ENCODE measurements at regions not wholly inside any gene's neighbourhood (a gene's known extent, or its start where the extent isn't known, plus 50 kb on each side); places are given as distances from the start of the nearest gene placed in this dataset.

GRCh38 chr4:100289530-100289888 lies 99.2 kb upstream of the DDIT4L start:
- no peak for TF ChIP-seq POLR2A (IDR thresholded peaks at IDR 0.05)
- TF ChIP-seq CTCF (IDR thresholded peaks at IDR 0.05), result no peak

All from lower leg skin (tissue), 3 donors.